MG63 (cell line): ENCODE measurements at regions not wholly inside any gene's neighbourhood (a gene's known extent, or its start where the extent isn't known, plus 50 kb on each side); places are given as distances from the start of the nearest gene placed in this dataset.
"Not testable (repeated sequence)": the region's sequence is repeated elsewhere in the genome, so short reads cannot be mapped to it uniquely, and the experiment has no call there.

Experiments
- DNase-seq: peaks from one replicate; pipeline ENCODE4 v3.0.0-alpha.2; 2020
- H3K27me3 ChIP-seq: fragments of 250-450 bp; sonication (Bioruptor Pico); 2 replicates; pipeline ENCODE4 v1.5.1; 2020; ENCODE audit warnings: mild to moderate bottlenecking, moderate library complexity
- H3K36me3 ChIP-seq: fragments of 250-450 bp; sonication (Bioruptor Pico); 2 replicates; pipeline ENCODE4 v1.5.1; 2020; ENCODE audit warnings: mild to moderate bottlenecking, moderate library complexity
- H3K4me3 ChIP-seq: fragments of 250-450 bp; sonication (Bioruptor Pico); 2 replicates; pipeline ENCODE4 v1.5.1; 2020; ENCODE audit warnings: mild to moderate bottlenecking, moderate library complexity
- H3K9me3 ChIP-seq: fragments of 250-450 bp; sonication (Bioruptor Pico); 2 replicates; pipeline ENCODE4 v1.5.1; 2020; ENCODE audit warnings: mild to moderate bottlenecking, moderate library complexity

DNA sequence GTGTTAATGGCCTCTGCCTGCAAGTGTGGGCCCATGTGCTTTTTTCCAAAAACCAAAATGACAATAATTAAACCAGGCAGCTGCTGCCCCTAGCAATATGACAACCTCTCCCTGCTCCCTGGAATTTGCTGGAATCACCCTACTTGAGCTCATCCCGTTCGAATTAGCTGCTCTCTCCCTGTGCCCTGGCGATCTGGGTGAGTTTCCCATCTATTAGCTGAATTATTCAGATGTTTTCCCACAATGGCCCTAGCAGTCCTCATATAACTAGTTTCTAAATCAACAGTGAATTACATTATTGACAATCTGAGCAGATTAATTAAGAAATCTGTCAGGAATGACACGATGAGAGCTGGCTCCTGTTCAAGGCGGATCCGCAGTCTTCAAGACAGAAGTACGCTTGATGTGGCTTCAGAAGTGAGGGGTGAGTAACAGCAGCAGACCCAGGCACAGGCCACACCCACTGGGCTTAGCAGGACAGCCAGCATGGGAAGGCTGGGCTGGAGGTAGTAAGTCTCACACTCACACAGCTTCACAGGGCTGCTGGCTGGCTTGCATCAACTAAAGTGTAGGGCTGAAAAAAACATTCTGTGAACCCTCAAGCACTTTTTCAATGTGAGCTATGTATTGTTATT lies 366.2 kb upstream of the ID2 start:
- no peaks in the 10 kb centered on the region for H3K27me3 ChIP-seq
- no peaks in the 10 kb centered on the region for H3K9me3 ChIP-seq
- H3K4me3 ChIP-seq: no peak overlapping the region
- DNase-seq: peak; percentile 69
- no peaks in the 10 kb centered on the region for H3K36me3 ChIP-seq

- Histone ChIP-seq H3K9me3 (no peaks in the 10 kb centered on the region), H3K36me3 (no peaks in the 10 kb centered on the region), H3K27me3 (no peaks in the 10 kb centered on the region), H3K4me3 (no peak overlapping the region)
- DNase-seq: no peak
These were observed 365.5 kb upstream of the ID2 start for GRCh38 chr2:8316356-8316755.

DNA sequence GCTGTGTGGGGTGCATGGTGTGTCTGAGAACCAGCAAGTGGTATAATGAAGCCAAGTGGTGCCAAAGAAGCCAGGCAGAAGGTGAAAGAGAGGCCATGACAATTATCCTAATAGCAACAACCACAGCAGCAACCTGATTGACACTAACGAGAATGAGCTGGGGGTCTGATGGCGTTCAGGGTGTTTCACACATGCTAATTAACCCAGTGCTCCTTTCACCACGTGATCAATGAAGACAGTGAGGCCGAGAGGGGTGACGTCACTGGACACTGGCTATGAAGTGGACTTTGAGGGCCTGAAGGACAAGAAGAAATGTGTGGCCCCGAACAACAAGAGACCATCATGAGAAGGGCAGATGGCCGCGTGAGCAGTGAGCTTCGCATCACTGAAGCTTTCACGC lies 364.4 kb upstream of the ID2 start:
- no peaks in the 10 kb centered on the region for H3K27me3 ChIP-seq
- H3K9me3 ChIP-seq: no peaks in the 10 kb centered on the region
- H3K36me3 ChIP-seq: no peaks in the 10 kb centered on the region
- no peak for DNase-seq
- no peak overlapping the region for H3K4me3 ChIP-seq

GRCh38 chr2:8319219-8319618 lies 362.6 kb upstream of the ID2 start:
- no peaks in the 10 kb centered on the region for H3K9me3 ChIP-seq
- no peak for DNase-seq
- no peaks in the 10 kb centered on the region for H3K27me3 ChIP-seq
- no peaks in the 10 kb centered on the region for H3K36me3 ChIP-seq
- no peak overlapping the region for H3K4me3 ChIP-seq

- DNase-seq: peak; percentile 60
- Histone ChIP-seq H3K4me3 (no peak overlapping the region), H3K9me3 (no peaks in the 10 kb centered on the region), H3K36me3 (no peaks in the 10 kb centered on the region), H3K27me3 (no peaks in the 10 kb centered on the region)
These were observed 361.4 kb upstream of the ID2 start for GRCh38 chr2:8320311-8321066.

DNA sequence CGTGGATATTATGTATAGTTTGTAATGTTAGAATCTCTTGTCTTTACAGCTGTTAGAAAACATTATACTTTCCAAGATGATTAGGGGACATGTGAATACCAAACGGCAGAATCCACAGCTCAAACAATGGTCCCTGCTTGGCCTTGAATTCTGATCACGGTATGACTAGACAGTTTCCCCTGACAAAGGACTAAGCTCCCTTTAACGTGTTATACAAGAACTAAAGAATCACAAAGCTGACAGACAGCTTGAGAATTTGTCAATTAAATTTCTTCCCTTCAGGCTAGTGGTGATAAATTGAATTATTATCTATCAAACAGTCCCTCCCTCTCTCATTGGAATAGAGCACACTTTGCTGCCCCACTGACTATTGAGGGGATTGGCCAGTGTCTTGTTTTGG lies 359.2 kb upstream of the ID2 start:
- Histone ChIP-seq H3K4me3 (no peak overlapping the region), H3K36me3 (no peaks in the 10 kb centered on the region), H3K9me3 (no peaks in the 10 kb centered on the region), H3K27me3 (no peaks in the 10 kb centered on the region)
- no peak for DNase-seq

DNA sequence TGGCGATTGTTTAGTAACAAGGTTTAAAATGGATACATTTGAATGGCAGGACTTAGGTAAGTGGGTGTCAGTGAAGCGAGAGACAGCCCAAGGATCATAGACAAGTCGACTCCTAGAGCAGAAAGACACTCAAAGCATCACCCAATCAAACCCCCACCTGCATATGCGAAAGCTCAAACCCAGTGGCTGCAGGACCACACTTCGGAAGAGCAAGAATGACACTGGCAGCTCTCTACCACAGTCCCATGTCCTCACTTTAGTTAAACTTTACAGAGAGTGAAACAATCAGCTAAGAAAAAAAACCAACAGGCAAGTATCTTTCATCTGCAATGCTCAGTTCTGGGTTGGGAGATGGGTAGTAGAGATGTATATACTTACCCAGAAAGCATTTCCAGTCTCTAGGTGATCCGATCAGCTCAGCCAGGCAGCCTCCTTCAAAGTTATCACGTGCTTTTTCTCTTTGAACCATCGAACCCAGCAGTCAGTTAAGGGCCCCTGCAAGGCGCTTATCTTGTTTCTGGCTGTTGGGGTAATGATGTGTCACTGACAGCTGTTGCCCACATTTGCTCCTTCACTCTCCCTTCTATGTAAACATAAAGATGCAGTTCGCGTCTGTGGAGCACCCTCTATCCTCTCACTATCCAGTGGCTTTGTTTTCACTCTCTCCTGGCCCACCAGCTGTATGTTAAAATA lies 357.5 kb upstream of the ID2 start:
- Histone ChIP-seq H3K4me3 (no peak overlapping the region), H3K36me3 (no peaks in the 10 kb centered on the region), H3K9me3 (no peaks in the 10 kb centered on the region), H3K27me3 (no peaks in the 10 kb centered on the region)
- no peak for DNase-seq

GRCh38 chr2:8324901-8325300 lies 357.0 kb upstream of the ID2 start:
- no peaks in the 10 kb centered on the region for H3K27me3 ChIP-seq
- no peaks in the 10 kb centered on the region for H3K9me3 ChIP-seq
- H3K4me3 ChIP-seq: no peak overlapping the region
- H3K36me3 ChIP-seq: no peaks in the 10 kb centered on the region
- no peak for DNase-seq

DNA sequence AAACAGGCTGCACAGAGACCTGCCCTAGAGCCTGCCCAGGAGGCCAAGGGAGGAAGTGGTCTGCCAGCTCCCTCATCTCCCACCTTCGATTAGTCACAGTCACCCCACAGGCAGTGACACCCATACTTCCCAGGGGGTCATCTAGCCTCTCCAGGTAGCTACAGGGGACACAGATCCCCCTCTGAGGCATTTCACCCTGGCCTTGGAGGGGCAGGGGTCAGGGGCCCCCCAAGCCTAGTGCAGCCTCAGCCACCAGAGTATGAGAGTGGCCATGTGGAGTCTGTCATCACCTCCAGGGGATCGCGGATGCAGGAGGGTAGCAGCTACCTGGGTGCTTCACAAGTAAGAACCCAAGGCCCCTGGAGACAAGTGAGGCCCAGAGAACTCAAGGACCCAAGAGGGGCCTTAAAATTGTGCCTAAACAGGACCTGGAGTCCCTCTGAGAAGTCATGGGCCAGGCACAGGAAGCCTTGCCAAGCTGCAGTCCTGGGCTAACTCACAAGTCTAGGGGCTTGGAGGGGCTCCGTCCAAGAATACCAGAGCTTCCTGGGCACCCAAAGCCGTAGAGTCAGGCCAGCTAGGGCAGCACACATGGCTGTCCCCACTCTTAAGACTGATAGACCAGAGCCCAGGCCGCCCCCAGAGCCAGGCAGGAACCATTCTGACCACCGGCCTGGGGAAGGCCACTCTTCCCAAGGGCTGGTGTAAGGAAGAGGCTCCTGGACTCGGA lies 354.3 kb upstream of the ID2 start:
- Histone ChIP-seq H3K36me3 (no peaks in the 10 kb centered on the region), H3K27me3 (no peaks in the 10 kb centered on the region), H3K4me3 (no peak overlapping the region), H3K9me3 (no peaks in the 10 kb centered on the region)
- no peak for DNase-seq

DNA sequence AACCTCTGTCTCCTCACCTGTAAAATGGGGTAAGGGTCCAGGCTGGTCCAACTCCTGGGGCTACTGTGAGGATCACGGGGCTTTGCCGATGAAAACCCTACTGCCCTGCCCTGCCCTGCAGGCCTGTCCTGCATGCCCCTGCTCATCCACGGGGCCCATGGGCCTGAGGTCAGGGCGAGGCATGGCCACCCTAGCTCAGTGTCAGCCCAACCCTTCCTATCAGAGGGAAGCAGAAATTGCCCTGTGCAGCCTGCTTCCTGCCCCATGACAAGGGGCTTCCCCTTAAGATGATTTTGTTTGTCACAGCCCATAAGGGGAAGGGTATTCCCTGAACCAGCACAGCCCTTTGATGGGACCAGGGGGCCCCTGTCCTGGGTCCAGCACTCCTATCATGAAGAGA lies 353.6 kb upstream of the ID2 start:
- Histone ChIP-seq H3K36me3 (no peaks in the 10 kb centered on the region), H3K9me3 (no peaks in the 10 kb centered on the region), H3K4me3 (no peak overlapping the region), H3K27me3 (no peaks in the 10 kb centered on the region)
- DNase-seq: no peak

DNA sequence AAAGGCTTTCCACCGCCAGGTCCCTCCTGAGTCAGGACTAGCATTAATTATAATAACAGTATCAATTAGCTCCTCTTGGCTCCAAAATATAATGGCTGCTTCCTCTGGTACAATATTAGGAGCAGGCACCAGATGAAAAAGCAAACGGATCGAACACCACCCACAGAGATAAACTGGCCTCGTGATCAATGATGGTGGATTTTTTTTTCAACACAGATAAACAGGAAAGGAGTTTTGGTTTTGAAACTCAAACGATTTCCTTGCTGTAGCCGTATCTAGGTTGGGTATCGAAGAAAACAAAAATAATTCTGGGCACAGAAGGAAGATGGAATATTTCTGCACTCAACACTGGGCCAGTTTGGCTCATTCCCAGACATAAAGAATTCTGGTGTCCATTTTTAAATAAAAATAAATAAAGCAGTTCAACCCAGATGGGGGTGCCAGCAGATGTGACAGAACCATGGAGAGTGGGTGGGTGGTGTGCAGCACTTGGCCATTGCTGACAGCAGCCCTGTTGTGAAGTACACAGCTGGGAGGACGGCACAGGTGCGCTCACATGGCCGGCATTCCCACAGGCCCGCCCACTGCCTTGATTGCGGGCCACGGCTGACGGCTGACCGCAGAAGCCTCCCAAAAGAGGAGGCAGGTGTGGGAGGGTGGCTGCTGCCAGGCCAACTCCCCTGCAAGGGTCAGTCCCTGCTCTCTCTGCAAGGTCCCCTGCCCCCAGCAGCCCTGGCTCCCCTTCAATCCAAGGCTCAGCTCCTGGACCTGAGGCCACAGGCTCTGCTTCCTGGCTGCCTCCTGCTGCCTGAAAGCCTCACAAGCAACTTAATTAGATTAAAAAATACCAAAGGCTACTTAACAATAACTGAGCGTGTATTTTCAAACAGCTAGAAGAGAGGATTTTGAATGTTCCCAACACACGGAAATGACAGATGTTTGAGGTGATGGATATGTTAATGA lies 351.9 kb upstream of the ID2 start:
- no peak for DNase-seq
- no peaks in the 10 kb centered on the region for H3K27me3 ChIP-seq
- no peaks in the 10 kb centered on the region for H3K36me3 ChIP-seq
- no peak overlapping the region for H3K4me3 ChIP-seq
- no peaks in the 10 kb centered on the region for H3K9me3 ChIP-seq

DNA sequence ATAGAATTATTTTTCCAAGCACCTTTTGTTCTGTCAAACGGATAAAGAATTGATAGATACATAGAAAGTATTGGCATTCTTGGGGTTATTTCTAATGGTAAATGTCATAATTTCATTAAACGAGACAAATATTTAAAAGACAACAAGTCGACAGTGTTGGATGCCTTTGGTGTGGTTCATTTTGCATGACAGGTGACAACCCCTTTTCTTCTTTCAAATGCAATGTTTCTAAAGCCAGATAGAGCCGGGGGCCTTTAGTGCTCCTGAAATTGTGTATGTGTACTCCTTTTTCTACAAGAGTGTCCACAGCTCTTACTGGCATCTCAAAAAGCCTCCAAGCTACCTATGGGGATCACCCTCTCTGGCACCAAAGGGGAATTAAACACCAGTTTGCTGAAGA lies 350.8 kb upstream of the ID2 start:
- no peaks in the 10 kb centered on the region for H3K36me3 ChIP-seq
- DNase-seq: no peak
- H3K4me3 ChIP-seq: no peak overlapping the region
- no peaks in the 10 kb centered on the region for H3K27me3 ChIP-seq
- no peaks in the 10 kb centered on the region for H3K9me3 ChIP-seq

- DNase-seq: no peak
- no peaks in the 10 kb centered on the region for H3K36me3 ChIP-seq
- H3K9me3 ChIP-seq: no peaks in the 10 kb centered on the region
- no peak overlapping the region for H3K4me3 ChIP-seq
- no peaks in the 10 kb centered on the region for H3K27me3 ChIP-seq
These were observed 349.2 kb upstream of the ID2 start for GRCh38 chr2:8332646-8333045.

GRCh38 chr2:8333177-8333831 lies 348.6 kb upstream of the ID2 start:
- no peak overlapping the region for H3K4me3 ChIP-seq
- H3K9me3 ChIP-seq: no peaks in the 10 kb centered on the region
- H3K27me3 ChIP-seq: no peaks in the 10 kb centered on the region
- no peak for DNase-seq
- H3K36me3 ChIP-seq: no peaks in the 10 kb centered on the region

DNA sequence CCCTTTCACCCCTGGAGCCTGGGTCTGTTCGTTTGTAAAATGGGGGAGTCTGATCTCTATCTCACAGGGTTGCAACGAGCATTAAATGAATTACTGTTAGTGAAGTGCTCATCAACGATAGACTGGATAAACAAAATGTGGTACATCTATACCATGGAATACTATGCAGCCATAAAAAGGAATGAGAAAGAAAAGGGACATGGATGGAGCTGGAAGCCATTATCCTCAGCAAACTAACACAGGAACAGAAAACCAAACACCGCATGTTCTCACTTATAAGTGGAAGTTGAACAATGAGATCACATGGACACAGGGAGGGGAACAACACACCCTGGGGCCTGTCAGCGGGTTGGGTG lies 348.0 kb upstream of the ID2 start:
- not testable (repeated sequence) for H3K9me3 ChIP-seq, H3K4me3 ChIP-seq, H3K27me3 ChIP-seq, H3K36me3 ChIP-seq, DNase-seq

DNA sequence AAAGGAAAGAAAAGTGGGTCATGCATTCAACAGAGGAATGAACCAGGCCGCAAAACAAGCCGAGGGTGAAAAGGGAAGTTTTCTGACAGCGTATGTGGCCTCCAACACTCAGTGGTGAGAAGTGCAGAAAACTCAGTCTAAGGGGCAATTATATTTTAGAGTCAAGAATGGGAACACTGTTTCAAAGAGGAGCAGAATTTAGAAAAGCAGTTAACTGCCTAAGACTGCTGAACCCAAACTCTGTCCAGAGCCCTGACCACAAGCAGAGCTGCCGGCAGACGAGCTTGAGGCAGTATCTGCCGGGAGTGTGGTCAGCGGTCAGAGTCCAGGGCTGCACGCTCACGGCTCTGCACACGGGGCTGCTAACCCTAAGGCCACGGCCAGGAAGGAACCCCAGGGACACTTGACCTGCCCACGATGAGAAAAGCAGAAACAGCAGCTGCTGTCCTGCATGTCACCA lies 347.0 kb upstream of the ID2 start:
- no peak for DNase-seq
- Histone ChIP-seq H3K36me3 (no peaks in the 10 kb centered on the region), H3K27me3 (no peaks in the 10 kb centered on the region), H3K9me3 (no peaks in the 10 kb centered on the region), H3K4me3 (no peak overlapping the region)
